ENCODE measurements at regions not wholly inside any gene's neighbourhood (a gene's known extent, or its start where the extent isn't known, plus 50 kb on each side); places are given as distances from the start of the nearest gene placed in this dataset.
A peak's percentile ranks its signal among the peaks of the same experiment; 100 is the strongest.
"Not testable (repeated sequence)": the region's sequence is repeated elsewhere in the genome, so short reads cannot be mapped to it uniquely, and the experiment has no call there.

DNA sequence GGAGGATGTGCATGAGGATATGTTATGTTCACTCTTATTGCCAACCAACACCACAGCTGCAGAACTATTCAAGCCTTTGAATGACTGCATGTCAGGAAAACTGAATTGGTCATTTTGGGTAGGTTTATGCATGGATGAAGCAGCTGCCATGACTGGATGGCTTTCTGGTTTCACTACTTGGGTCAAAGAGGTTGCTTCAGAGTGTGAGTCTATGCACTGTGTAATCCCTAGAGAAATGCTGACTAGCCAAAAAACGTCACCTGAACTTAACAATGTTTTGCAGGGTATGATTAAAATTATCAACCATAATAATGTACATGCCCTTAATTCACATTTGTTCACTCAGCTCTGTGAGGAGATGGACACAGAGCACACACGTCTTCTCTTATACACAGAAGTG is 206.7 kb upstream of the RBBP8 start:
- DNase-seq (ENCODE audit: extremely low read depth, low read depth, low spot score): no peak

DNA sequence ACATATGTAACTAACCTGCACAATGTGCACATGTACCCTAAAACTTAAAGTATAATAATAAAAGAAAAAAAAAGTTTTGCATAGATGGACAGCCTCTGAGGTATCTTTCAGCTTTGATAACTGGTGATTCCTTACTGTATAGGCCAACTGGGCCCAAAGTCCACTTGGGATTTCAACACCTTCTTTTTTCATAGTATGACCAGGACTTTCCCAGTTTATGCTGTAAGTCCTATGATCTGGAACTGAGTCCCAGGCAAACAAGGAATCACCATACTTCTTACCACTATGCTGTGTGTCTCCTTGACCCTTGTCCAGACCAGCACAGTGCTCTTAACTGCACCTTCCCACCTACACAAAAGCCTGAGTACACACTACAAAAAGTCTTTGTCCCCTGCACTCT is 205.1 kb upstream of the RBBP8 start:
- no peak for DNase-seq (ENCODE audit: extremely low read depth, low read depth, low spot score)

DNA sequence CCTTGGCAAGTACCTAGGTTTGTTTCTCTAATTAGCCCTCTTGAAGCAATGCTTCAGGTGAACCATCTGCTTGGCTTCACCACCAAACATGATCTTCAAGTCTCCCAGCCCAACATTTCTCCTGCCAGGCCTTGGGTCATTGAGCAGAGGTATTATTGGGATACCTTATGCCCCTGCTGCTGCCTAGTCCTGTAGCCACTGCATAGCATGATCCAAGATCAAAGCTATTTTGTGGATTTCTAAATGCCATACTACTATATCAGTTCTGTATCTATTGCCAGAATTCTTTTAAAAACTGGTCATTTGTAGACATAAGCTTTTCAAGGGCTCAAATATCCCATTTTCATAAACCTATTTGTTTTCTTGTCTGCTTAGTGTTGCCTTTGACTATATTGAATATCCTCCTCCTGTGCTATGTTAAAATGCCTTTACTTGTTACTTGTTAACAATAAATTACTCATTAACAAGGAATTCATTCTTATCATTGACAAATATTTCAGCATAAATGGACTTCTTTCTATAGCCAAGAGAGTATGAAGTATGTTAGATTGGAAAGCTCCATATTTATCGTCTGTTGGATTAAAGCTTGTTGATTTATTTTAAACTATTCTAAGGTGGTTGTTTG is 204.5 kb upstream of the RBBP8 start:
- no peak for DNase-seq (ENCODE audit: extremely low read depth, low read depth, low spot score)

DNA sequence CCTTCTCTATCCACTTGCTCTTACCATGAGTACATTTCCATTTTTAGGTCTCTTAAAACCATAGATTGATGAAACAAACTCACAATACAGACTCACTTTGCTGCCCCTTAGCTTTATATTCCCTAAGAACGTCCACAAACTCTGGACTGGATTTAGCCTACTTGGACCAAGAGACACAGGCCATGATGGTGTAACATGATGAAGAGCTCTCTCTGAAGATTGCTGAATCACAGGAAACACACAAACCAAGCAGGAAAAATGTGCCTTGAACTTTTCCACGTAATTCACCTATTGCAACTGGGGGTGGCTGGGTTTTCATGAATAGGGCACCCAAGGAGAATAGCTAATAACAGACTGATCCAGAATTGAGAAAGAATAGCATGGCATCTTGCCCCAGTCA is 201.7 kb upstream of the RBBP8 start:
- peak; percentile 27 for DNase-seq (ENCODE audit: extremely low read depth, low read depth, low spot score)

DNA sequence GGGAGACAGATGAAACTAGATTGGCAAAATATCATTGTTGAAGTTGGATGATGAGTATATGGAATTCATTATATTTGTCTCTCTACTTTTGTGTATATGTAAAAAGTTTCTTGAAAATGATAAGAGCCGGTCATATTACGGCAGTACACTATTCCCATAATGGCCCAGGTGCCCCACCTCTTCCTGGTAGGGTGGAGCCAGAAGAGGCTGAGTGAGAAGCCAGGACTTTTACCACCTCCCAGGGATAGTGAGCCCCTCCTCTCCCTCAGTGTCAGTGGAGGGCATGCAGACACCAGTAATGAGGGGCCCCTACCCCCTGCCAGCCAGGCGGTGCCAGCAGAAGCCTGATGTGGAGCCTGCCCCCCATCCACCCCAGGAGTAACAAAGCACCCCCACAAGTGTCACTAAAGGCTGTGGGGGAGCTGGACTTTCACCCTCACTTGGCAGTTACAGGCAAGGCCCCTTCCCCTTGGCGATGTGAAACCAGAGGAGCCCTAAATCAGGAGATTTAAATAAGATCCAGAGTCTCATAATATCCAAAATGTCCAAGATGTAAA is 198.9 kb upstream of the RBBP8 start:
- DNase-seq (ENCODE audit: extremely low read depth, low read depth, low spot score): no peak

DNA sequence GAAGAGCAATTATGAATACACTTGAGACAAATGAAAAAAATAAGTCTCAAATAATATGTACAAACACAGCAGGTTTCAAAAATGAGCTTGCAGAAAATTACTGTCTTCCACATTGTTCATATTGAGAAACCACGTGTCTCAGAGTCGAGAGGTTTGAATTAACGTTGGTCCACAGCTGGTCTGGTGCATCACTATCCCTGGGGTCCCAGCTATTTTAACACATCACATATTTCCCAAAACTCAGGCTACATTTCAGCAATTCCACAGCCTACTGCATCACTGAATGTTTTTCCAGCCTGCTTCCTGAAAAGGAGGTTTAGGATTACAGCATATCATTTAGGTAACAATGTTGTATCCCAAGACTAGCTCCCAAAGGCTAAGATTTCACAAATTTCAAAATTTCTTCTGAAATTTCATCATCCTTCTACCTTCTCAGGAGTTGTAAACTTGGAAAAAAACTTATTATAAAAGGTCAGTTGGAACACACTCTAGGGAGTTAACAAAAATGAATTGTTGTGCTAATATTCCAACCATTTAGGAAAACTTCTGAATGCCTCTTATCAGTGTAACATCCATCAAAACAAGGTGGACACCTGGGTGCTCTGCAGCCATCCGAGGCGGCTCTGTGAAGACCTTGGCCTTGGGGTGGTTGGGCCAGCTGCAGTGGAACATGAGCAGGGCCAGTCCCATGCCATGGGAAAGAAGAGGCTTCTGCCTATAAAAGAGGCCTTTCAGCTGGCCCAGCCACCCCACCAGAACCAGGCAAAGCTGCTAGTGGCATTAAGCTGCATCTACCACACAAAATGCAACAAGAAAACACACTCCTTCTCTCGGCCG is 198.1 kb upstream of the RBBP8 start:
- DNase-seq (ENCODE audit: extremely low read depth, low read depth, low spot score): no peak

DNA sequence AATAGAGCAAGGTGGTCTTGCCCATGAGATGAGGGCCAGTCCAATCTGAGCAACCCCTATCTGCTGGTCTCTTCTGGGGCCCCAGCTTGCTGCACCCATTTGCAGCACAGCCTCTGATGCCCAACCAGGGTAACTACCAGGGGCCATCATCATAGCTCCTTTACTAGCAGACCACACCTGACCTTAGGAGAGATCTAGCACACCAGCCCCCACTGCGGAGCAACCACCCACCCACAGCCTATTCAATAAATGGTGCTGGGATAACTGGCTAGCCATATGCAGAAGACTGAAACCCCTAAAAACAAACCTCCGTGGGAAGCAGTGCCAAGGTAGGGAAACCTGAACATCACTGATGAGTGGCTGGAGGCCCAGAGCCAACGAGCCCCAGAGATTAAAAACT is 196.1 kb upstream of the RBBP8 start:
- no peak for DNase-seq (ENCODE audit: extremely low read depth, low read depth, low spot score)

DNA sequence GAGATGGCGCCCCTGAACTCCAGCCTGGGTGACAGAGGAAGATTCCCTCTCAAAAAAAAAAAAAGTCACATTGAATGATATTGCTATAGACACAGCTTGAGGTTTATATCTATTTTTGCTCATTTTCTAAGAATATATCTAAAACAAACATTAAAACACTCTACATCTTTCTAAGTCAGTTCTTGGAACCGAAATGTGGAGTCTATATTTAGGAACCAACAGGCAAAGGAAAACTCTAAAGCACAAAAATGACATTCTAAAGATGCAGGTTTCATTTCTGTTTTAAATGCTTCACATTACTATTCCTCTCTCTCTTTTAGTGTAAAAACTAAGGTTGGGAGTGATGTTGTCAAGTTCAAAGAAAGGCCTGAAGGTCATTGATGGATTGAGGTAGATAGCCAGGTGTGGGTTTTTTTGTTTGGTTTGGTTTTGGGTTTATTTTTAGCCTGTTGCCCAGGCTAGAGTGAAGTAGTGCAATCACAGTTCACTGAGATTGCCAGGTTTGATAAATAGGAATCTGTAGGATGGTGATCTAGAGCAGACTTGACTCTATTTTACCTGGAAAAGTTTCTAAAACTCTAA is 194.0 kb upstream of the RBBP8 start:
- DNase-seq (ENCODE audit: extremely low read depth, low read depth, low spot score): no peak

DNA sequence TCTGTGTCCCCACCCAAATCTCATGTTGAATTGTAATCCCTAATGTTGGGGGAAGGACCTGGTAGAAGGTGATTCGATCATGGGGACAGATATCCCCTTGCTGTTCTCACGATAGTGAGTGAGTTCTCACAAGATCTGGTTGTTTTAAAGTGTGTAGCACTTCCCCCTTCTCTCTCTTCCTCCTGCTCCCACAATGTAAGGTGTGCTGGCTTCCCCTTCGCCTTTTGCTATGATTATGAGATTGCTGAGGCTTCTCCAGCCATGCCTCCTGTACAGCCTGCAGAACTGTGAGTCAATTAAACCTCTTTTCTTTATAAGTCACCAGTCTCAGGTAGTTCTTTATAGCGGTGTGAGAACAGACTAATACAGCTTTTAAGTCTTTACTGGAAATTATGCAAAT is 193.3 kb upstream of the RBBP8 start:
- DNase-seq (ENCODE audit: extremely low read depth, low read depth, low spot score): no peak

DNA sequence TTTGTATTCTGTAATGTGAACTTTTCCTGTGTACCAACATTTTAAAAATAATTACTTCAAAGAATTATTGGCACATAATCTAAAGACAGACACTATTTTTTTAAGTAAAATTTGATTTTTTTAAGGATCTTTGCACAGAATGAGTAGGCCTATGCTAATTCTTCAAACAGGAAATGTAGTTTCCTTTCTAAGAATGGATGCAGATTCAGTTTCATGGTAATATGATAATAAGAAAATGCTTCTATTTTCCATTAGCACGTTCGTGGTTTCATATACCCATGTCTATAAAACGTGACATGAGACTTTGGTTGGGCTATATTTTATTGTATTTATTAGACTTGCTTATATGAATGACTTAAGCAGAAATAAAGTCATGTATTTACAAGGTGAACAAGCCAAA is 191.8 kb upstream of the RBBP8 start:
- no peak for DNase-seq (ENCODE audit: extremely low read depth, low read depth, low spot score)

DNA sequence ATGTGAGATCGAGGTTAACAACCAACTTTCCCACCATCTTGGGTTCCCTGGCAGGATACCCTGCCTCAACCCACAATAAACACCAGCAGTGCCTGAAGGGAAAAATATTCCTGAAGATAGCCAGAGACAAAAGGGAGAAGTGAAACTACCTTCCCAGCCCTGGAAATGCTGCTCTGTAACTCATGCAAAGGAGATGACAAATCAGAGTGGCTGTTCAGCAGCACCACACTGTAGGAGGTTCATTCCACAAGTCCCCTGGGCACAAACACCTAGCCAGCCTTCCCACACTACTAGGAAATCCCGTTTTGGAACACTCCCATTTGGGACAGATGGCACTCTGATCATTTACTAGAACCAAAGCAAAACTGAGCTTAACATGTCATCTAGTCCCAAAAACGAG is 190.7 kb upstream of the RBBP8 start:
- no peak for DNase-seq (ENCODE audit: extremely low read depth, low read depth, low spot score)

DNA sequence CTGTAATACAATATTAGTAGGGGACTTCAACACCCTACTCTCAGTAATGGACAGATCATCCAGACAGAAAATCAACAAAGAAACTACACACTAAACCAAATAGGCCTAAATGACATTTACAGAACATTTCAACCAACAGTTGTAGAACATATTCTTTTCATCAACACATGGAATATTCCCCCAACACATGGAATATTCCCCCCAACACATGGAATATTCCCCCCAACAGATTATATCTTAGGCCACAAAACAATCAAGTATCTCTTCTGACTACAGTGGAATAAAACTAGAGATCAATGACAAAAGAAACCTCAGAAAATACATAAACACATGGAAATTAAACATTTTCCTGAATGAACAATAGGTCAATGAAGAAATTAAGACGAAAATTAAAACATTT is 187.2 kb upstream of the RBBP8 start:
- DNase-seq (ENCODE audit: extremely low read depth, low read depth, low spot score): no peak

DNA sequence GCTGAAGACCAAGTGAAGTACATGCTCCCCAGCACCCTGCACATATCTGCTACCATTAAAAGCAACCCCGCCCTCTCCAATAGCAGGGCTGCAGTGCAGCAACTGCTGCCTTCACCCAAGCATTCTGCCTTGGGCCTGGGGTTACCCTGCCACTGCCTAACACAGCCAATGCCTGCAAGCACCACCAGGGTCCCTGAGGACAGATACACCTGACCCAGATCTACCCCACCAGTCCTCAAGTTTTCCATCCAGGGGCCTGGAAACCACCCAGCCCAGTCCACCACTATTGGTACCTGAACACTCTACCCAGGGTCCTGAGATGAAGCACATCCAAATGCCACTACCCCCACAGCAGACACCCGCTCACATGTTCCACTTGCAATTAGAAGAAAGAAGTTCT is 181.1 kb upstream of the RBBP8 start:
- DNase-seq (ENCODE audit: extremely low read depth, low read depth, low spot score): no peak

DNA sequence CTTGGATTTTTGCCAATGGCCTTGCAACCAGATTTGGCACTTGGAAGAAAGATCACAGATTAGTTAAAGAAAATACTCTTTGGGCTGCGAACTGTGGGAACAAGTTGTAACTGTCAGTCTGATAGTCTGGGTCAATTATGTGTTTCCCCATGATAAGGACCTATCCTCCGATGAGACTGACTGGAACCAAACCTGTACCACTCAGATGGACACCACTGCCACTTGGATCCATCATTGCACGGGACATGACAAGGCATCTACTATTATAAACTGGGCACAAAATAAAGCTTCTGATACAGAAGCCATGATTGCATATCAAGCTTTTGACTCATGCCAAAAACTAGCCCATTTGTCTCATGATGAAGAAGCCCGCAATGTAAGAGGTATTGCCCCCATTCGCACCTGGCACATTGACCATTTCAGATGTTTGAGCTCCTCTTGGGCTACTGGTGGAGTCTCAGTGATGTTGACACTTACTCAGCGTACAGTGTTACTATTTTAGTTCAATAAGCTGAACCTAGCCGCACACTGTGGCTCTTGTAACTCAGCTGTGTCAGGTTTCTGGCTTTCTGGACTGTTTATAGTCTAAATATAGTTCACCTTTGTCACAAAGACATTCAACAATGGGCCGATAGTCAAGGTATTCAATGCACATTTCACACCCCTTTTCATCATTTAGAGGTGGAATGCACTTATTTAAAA is 179.8 kb upstream of the RBBP8 start:
- no peak for DNase-seq (ENCODE audit: extremely low read depth, low read depth, low spot score)

DNA sequence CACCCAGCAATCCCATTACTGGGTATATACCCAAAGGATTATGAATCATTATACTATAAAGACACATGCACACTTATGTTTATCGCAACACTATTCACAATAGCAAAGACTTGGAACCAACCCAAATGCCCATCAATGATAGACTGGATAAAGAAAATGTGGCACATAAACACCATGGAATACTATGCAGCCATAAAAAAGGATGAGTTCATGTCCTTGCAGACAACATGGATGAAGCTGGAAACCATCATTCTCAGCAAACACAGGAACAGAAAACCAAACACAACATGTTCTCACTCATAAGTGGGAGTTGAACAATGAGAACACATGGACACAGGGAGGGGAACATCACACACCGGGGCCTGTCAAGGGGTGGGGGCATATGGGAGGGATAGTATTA is 169.1 kb upstream of the RBBP8 start:
- DNase-seq (ENCODE audit: extremely low read depth, low read depth, low spot score): not testable (repeated sequence)

DNA sequence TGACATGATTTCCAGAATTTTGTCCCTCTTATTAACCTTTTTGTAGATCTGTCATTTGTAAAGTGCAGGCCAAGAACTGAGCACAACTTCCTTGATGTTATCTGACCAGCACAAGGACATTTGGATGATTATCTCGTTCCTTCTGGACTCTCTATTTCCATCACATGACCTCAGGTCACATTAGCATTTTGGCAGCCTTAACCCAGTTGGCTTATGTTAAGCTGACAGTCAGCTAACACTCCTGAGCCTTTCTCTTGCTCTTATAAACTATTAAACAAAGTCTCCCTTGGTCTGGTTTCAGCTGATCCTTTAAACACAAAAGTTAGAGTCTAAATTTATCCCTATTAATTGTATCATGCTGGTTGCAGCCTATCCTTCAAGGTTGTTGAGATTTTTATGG is 167.2 kb upstream of the RBBP8 start:
- DNase-seq (ENCODE audit: extremely low read depth, low read depth, low spot score): no peak

DNA sequence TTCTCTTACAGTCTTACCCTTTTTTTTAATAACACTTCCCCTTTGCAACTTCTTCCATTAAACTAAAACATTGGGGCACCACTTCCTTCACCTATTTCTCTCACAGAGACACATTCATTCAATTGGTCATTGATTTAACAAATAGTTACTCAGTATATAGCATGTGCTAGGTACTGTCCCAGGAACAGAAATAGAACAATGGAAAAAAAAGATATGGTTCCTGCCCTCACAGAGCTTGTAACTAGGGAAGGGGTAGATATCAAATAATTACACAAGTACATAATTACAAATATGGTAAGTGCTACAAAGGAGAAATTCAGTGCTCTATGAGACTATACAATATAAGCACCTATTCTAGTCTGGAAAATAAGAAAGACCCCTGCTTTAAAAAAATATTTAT is 165.5 kb upstream of the RBBP8 start:
- DNase-seq (ENCODE audit: extremely low read depth, low read depth, low spot score): no peak

DNA sequence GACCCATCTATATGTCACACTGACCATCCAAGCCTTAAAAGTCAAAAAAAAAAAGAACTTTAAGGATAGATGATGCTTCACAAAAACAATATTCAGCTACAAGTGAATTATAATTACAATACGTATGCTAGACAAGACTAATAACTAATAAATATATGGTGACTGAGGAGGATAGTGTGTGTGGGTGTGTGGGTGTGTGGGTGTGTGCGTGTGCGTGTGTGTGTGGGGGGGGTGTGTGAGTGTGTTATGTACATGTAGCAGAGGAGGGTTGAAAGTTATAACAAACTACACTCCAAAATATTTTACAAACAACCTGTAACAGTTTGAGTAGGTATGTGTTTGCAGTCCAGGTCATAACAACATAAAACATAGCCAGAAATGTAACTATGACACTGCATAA is 159.2 kb upstream of the RBBP8 start:
- DNase-seq (ENCODE audit: extremely low read depth, low read depth, low spot score): no peak

DNA sequence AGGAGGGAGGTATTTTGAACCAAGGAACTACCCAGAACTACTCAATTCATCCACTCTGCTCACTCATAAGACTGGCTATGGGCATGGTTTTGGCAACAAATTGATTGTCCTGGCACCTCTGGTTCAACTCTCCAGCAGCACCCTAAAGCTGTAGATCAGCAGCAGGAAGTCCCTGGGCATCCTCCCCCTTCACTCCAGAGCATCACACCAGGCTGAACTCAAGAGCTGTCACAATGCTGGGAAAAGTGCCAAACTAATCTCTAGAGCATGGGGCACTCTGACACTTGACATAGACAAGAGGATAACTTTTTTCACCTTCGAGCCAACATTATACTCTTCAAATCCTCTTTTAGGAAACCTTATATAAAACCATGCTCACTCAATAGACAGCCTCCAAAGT is 154.1 kb upstream of the RBBP8 start:
- no peak for DNase-seq (ENCODE audit: extremely low read depth, low read depth, low spot score)

DNA sequence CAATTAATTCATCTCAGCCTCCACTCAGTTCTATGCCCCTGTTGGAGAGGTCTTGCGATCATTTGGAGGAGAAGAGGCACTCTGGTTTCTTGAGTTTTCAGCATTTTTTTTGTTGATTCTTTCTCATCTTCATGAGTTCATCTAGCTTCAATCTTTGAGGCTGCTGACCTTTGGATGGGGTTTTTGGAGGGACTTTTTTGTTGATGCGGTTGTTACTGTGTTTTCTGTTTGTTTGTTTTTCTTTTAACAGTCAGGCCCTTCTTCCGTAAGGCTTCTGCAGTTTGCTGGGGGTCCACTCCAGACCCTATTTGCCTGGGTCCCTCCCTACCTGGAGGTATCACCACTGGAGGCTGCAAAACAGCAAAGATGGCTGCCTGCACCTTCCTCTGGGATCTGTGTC is 149.9 kb upstream of the RBBP8 start:
- no peak for DNase-seq (ENCODE audit: extremely low read depth, low read depth, low spot score)

DNA sequence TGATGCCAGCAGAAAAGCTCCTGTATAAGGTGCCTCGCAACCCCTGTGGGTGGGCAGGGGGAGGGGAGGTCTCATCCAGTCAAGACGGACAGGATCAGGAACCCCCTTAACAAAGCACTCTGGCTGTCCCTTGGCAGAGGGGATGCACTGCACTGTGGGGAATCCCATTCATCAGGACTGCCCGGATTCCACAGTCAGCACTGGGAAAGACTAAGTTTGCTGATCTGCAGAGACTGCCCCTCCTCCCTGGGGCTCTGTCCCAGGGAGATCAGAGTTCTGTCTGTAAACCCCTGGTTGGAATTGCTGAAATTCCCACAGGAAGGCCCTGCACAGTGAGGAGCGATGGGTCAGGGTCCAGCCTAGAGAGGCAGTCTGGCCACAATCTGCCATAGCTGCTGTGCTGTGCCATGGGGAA is 149.5 kb upstream of the RBBP8 start:
- DNase-seq (ENCODE audit: extremely low read depth, low read depth, low spot score): no peak

Data from glomerular endothelial cell (primary cell).